ENCODE measurements at regions not wholly inside any gene's neighbourhood (a gene's known extent, or its start where the extent isn't known, plus 50 kb on each side); places are given as distances from the start of the nearest gene placed in this dataset.

DNA sequence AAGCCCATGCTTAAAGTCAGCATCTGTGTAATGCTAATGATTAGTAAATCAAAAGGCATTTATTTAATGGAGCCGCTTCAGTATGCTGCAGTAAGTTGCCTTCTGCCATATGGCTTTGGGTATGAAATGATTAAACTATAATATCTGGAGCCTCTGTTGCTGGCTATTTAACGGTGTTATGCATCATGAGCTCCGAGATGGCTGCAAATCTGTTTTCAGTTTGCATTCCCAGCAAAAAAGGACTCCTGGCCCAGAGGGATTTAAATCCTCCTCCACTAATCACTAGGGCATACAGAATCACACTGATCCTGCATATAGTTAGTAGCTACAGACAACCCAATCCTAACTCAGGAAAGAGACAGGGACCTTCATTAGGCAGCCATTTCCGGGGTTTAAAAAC is 171.5 kb upstream of the EEA1 start:
- H3K27ac ChIP-seq (ENCODE audit: low read depth, low read length) = no peak overlapping the region
- no peaks in the 10 kb centered on the region for H3K36me3 ChIP-seq (ENCODE audit: control insufficient read depth in 1 of 2, insufficient read depth in 2 of 2, low read length in 2 of 2)
- no peaks in the 10 kb centered on the region for H3K9me3 ChIP-seq (ENCODE audit: control insufficient read depth in 1 of 2, low read length in 2 of 2)
- H3K27me3 ChIP-seq (ENCODE audit: control insufficient read depth in 1 of 2, insufficient read depth in 2 of 2, low read length in 2 of 2) = no peaks in the 10 kb centered on the region
- no peak overlapping the region for H3K4me3 ChIP-seq (ENCODE audit: low read depth in 1 of 2, low read length in 2 of 2)
- no peaks in the 10 kb centered on the region for H3K4me1 ChIP-seq (ENCODE audit: control insufficient read depth in 1 of 2, insufficient read depth in 2 of 2, low read length in 2 of 2)
- H3K9ac ChIP-seq (ENCODE audit: low read depth in 1 of 2, low read length in 2 of 2) = no peak overlapping the region

DNA sequence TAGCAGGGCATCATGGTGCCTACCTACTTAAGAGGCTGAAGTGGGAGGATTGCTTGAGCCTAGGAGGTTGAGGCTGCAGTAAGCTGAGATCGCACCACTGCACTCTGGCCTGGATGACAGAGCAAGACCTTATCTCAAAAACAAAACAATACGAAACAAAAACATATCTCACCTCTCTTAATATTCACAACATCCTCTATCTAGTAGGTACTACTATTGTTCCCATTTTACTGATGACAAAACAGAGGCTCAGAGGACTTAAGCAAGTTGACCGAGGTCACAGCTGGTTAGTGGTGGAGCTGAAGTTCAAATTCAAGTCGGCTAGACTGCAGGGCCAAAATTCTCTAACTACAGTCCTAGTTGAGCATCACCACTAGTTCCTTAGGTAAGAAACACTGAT is 172.3 kb upstream of the EEA1 start:
- no peak overlapping the region for H3K9ac ChIP-seq (ENCODE audit: low read depth in 1 of 2, low read length in 2 of 2)
- no peak overlapping the region for H3K27ac ChIP-seq (ENCODE audit: low read depth, low read length)
- no peak overlapping the region for H3K4me3 ChIP-seq (ENCODE audit: low read depth in 1 of 2, low read length in 2 of 2)
- no peaks in the 10 kb centered on the region for H3K4me1 ChIP-seq (ENCODE audit: control insufficient read depth in 1 of 2, insufficient read depth in 2 of 2, low read length in 2 of 2)
- no peaks in the 10 kb centered on the region for H3K9me3 ChIP-seq (ENCODE audit: control insufficient read depth in 1 of 2, low read length in 2 of 2)
- H3K36me3 ChIP-seq (ENCODE audit: control insufficient read depth in 1 of 2, insufficient read depth in 2 of 2, low read length in 2 of 2) = no peaks in the 10 kb centered on the region
- no peaks in the 10 kb centered on the region for H3K27me3 ChIP-seq (ENCODE audit: control insufficient read depth in 1 of 2, insufficient read depth in 2 of 2, low read length in 2 of 2)

- H3K27ac ChIP-seq (ENCODE audit: low read depth, low read length) = no peak overlapping the region
- H3K27me3 ChIP-seq (ENCODE audit: control insufficient read depth in 1 of 2, insufficient read depth in 2 of 2, low read length in 2 of 2) = no peaks in the 10 kb centered on the region
- H3K9ac ChIP-seq (ENCODE audit: low read depth in 1 of 2, low read length in 2 of 2) = no peak overlapping the region
- no peak overlapping the region for H3K4me3 ChIP-seq (ENCODE audit: low read depth in 1 of 2, low read length in 2 of 2)
- no peaks in the 10 kb centered on the region for H3K4me1 ChIP-seq (ENCODE audit: control insufficient read depth in 1 of 2, insufficient read depth in 2 of 2, low read length in 2 of 2)
- H3K9me3 ChIP-seq (ENCODE audit: control insufficient read depth in 1 of 2, low read length in 2 of 2) = no peaks in the 10 kb centered on the region
- no peaks in the 10 kb centered on the region for H3K36me3 ChIP-seq (ENCODE audit: control insufficient read depth in 1 of 2, insufficient read depth in 2 of 2, low read length in 2 of 2)
These were observed 173.2 kb upstream of the EEA1 start for GRCh38 chr12:93102312-93102711.

DNA sequence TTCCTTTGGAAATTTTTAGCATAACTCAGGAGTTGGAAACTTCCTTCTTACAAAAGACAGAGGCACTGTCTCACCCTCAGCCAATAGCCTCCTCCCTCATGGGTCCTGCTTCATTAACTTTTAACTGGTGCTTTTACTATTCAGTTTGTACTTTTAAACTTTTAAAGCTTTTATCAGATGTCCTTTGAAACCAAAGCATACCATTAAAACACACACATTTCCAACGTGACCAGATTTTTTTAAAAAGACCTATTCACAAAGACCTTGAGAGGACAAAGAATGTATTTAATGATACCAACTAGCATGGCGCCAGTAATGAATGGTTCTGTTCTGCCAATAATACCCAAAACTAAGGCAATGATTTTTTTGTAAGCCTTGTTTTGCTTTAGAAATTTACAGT is 173.6 kb upstream of the EEA1 start:
- Histone ChIP-seq H3K4me1 (ENCODE audit: control insufficient read depth in 1 of 2, insufficient read depth in 2 of 2, low read length in 2 of 2) (no peaks in the 10 kb centered on the region), H3K27me3 (ENCODE audit: control insufficient read depth in 1 of 2, insufficient read depth in 2 of 2, low read length in 2 of 2) (no peaks in the 10 kb centered on the region), H3K4me3 (ENCODE audit: low read depth in 1 of 2, low read length in 2 of 2) (no peak overlapping the region), H3K9me3 (ENCODE audit: control insufficient read depth in 1 of 2, low read length in 2 of 2) (no peaks in the 10 kb centered on the region), H3K27ac (ENCODE audit: low read depth, low read length) (no peak overlapping the region), H3K36me3 (ENCODE audit: control insufficient read depth in 1 of 2, insufficient read depth in 2 of 2, low read length in 2 of 2) (no peaks in the 10 kb centered on the region), H3K9ac (ENCODE audit: low read depth in 1 of 2, low read length in 2 of 2) (no peak overlapping the region)

GRCh38 chr12:93103154-93103553 is 174.1 kb upstream of the EEA1 start:
- H3K9ac ChIP-seq (ENCODE audit: low read depth in 1 of 2, low read length in 2 of 2) = no peak overlapping the region
- no peak overlapping the region for H3K27ac ChIP-seq (ENCODE audit: low read depth, low read length)
- H3K27me3 ChIP-seq (ENCODE audit: control insufficient read depth in 1 of 2, insufficient read depth in 2 of 2, low read length in 2 of 2) = no peaks in the 10 kb centered on the region
- no peak overlapping the region for H3K4me3 ChIP-seq (ENCODE audit: low read depth in 1 of 2, low read length in 2 of 2)
- H3K9me3 ChIP-seq (ENCODE audit: control insufficient read depth in 1 of 2, low read length in 2 of 2) = no peaks in the 10 kb centered on the region
- no peaks in the 10 kb centered on the region for H3K4me1 ChIP-seq (ENCODE audit: control insufficient read depth in 1 of 2, insufficient read depth in 2 of 2, low read length in 2 of 2)
- no peaks in the 10 kb centered on the region for H3K36me3 ChIP-seq (ENCODE audit: control insufficient read depth in 1 of 2, insufficient read depth in 2 of 2, low read length in 2 of 2)

- Histone ChIP-seq H3K27me3 (ENCODE audit: control insufficient read depth in 1 of 2, insufficient read depth in 2 of 2, low read length in 2 of 2) (no peaks in the 10 kb centered on the region), H3K9ac (ENCODE audit: low read depth in 1 of 2, low read length in 2 of 2) (no peak overlapping the region), H3K4me3 (ENCODE audit: low read depth in 1 of 2, low read length in 2 of 2) (no peak overlapping the region), H3K4me1 (ENCODE audit: control insufficient read depth in 1 of 2, insufficient read depth in 2 of 2, low read length in 2 of 2) (no peaks in the 10 kb centered on the region), H3K9me3 (ENCODE audit: control insufficient read depth in 1 of 2, low read length in 2 of 2) (no peaks in the 10 kb centered on the region), H3K27ac (ENCODE audit: low read depth, low read length) (no peak overlapping the region), H3K36me3 (ENCODE audit: control insufficient read depth in 1 of 2, insufficient read depth in 2 of 2, low read length in 2 of 2) (no peaks in the 10 kb centered on the region)
These were observed 175.4 kb upstream of the EEA1 start for GRCh38 chr12:93104535-93104934.

DNA sequence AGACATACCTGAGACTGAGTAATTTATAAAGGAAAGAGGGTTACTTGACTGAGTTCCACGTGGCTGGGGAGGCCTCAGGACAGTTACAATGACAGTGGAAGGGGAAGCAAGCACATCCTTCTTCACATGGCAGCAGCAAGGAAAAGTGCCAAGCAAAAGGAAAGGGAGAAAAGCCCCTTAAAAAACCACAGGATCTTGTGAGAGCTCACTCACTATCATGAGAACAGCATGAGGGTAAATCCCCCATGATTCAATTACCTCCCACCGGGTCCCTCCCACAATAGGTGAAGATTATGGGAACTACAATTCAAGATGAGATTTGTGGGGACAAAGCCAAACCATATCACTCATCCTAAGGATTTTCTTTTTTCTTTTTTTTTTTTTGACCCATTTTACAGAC is 177.8 kb upstream of the EEA1 start:
- Histone ChIP-seq H3K9me3 (ENCODE audit: control insufficient read depth in 1 of 2, low read length in 2 of 2) (no peaks in the 10 kb centered on the region), H3K27ac (ENCODE audit: low read depth, low read length) (no peak overlapping the region)

DNA sequence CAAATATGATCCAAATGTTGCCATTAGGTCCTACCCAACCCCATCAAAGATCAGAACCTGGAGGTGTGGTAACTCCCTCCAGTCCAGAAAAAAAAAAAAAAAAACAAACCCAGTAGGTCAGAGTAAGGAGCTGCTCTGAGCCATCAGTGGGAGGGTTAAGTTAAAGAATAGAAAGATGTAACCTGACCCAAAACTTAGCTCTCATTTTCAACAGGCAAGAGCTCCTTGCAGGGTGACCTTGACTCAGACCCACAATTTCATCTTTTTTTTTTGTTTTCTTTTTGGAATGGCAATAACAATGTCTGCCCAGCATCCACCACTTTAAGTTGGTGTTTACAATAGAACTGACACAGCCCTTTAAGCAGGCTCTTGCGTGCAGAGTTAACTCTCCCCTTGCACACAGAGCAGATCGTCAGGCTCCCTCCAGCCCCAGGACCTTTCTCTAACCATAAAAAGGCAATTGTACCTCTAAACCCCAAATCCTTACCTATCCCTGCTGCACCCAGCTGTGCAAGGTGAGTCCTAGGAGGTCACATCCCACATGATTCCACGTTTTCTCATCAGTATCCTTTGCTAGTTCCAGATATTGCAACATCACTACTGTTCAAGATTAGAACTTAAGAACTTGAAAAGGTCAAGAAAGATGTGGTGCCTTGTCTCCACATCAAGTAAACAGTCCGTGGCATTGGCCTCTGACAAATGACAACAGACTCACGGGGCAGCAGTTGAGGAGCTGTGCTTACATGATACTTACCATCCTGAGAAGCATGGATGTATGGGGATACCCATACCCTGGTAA is 178.6 kb upstream of the EEA1 start:
- H3K36me3 ChIP-seq (ENCODE audit: control insufficient read depth in 1 of 2, insufficient read depth in 2 of 2, low read length in 2 of 2) = no peaks in the 10 kb centered on the region
- no peak overlapping the region for H3K9ac ChIP-seq (ENCODE audit: low read depth in 1 of 2, low read length in 2 of 2)
- no peaks in the 10 kb centered on the region for H3K4me1 ChIP-seq (ENCODE audit: control insufficient read depth in 1 of 2, insufficient read depth in 2 of 2, low read length in 2 of 2)
- no peaks in the 10 kb centered on the region for H3K27me3 ChIP-seq (ENCODE audit: control insufficient read depth in 1 of 2, insufficient read depth in 2 of 2, low read length in 2 of 2)
- no peaks in the 10 kb centered on the region for H3K9me3 ChIP-seq (ENCODE audit: control insufficient read depth in 1 of 2, low read length in 2 of 2)
- H3K27ac ChIP-seq (ENCODE audit: low read depth, low read length) = no peak overlapping the region
- no peak overlapping the region for H3K4me3 ChIP-seq (ENCODE audit: low read depth in 1 of 2, low read length in 2 of 2)

More for the DNA sequence above, 177.8 kb upstream of the EEA1 start:
- H3K4me1 ChIP-seq (ENCODE audit: control insufficient read depth in 1 of 2, insufficient read depth in 2 of 2, low read length in 2 of 2) = no peaks in the 10 kb centered on the region
- H3K36me3 ChIP-seq (ENCODE audit: control insufficient read depth in 1 of 2, insufficient read depth in 2 of 2, low read length in 2 of 2) = no peaks in the 10 kb centered on the region
- H3K4me3 ChIP-seq (ENCODE audit: low read depth in 1 of 2, low read length in 2 of 2) = no peak overlapping the region
- H3K9ac ChIP-seq (ENCODE audit: low read depth in 1 of 2, low read length in 2 of 2) = no peak overlapping the region
- H3K27me3 ChIP-seq (ENCODE audit: control insufficient read depth in 1 of 2, insufficient read depth in 2 of 2, low read length in 2 of 2) = no peaks in the 10 kb centered on the region

DNA sequence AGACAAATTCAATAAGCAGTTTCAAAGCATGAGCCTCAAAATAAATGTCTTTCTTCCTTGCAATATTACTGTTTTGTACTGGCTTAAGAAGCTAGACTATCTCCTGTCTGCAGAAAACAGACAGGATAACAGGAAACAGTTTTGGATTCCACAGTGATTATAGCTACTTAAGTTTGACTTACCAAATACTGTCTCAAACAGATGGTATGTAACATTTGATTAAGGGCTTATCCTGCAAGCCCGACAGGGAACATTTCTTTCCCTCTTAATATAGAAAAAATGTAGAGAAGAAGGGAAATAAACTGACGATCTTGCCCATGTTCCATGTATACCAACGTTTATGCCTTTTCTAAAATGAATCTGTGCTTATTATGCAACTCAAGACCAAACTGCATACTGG is 179.9 kb upstream of the EEA1 start:
- Histone ChIP-seq H3K27ac (ENCODE audit: low read depth, low read length) (no peak overlapping the region), H3K9ac (ENCODE audit: low read depth in 1 of 2, low read length in 2 of 2) (no peak overlapping the region), H3K4me3 (ENCODE audit: low read depth in 1 of 2, low read length in 2 of 2) (no peak overlapping the region), H3K27me3 (ENCODE audit: control insufficient read depth in 1 of 2, insufficient read depth in 2 of 2, low read length in 2 of 2) (no peaks in the 10 kb centered on the region), H3K4me1 (ENCODE audit: control insufficient read depth in 1 of 2, insufficient read depth in 2 of 2, low read length in 2 of 2) (no peaks in the 10 kb centered on the region), H3K36me3 (ENCODE audit: control insufficient read depth in 1 of 2, insufficient read depth in 2 of 2, low read length in 2 of 2) (no peaks in the 10 kb centered on the region), H3K9me3 (ENCODE audit: control insufficient read depth in 1 of 2, low read length in 2 of 2) (no peaks in the 10 kb centered on the region)

DNA sequence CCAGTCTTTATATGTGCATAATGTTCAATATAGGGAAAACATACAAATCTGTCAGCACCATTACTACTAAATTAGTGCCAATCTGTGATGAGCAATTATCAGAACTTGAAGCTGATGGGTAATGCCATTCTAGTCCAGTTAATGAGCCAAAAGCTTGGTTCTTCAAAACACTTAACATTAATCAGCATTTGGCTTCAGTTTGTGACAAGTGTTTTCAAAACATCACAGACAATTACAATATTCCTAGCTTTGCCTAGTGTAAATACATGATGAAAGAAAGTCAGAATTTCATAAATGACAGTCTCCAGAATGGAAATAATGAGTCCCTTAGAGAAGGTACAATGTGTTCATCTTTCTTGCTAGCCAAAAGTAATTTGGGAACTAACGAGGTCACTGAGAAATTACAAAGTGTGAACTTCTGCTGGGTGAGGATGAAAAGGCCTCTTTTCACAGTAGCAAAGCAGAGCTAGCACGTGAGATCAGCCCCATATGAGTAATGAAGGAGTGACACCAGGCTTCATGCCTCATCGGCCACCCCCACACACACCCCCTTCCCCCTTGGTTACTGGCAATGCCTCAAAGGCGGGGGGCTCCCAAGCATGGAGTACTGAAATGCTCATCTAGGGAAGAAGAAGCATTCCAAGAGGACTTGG is 180.6 kb upstream of the EEA1 start:
- no peak overlapping the region for H3K27ac ChIP-seq (ENCODE audit: low read depth, low read length)
- no peaks in the 10 kb centered on the region for H3K27me3 ChIP-seq (ENCODE audit: control insufficient read depth in 1 of 2, insufficient read depth in 2 of 2, low read length in 2 of 2)
- no peak overlapping the region for H3K9ac ChIP-seq (ENCODE audit: low read depth in 1 of 2, low read length in 2 of 2)
- no peak overlapping the region for H3K4me3 ChIP-seq (ENCODE audit: low read depth in 1 of 2, low read length in 2 of 2)
- H3K4me1 ChIP-seq (ENCODE audit: control insufficient read depth in 1 of 2, insufficient read depth in 2 of 2, low read length in 2 of 2) = no peaks in the 10 kb centered on the region
- H3K36me3 ChIP-seq (ENCODE audit: control insufficient read depth in 1 of 2, insufficient read depth in 2 of 2, low read length in 2 of 2) = no peaks in the 10 kb centered on the region
- no peaks in the 10 kb centered on the region for H3K9me3 ChIP-seq (ENCODE audit: control insufficient read depth in 1 of 2, low read length in 2 of 2)

Measured in duodenal mucosa (tissue), 2 donors.